GM21447 (cell line): ENCODE measurements at regions not wholly inside any gene's neighbourhood (a gene's known extent, or its start where the extent isn't known, plus 50 kb on each side); places are given as distances from the start of the nearest gene placed in this dataset.

ENCODE experiments used
- ATAC-seq: cut with Tn5 transposase; IDR thresholded peaks from one replicate; pipeline ENCODE4 v1.9.1; 2021; ENCODE audit not compliant: unreplicated experiment

- ATAC-seq: no peak
Measured at GRCh38 chr16:73846356-73846755, 450.3 kb upstream of the PSMD7 start.

GRCh38 chr16:73846007-73846330 lies 450.6 kb upstream of the PSMD7 start:
- no peak for ATAC-seq

GRCh38 chr16:73845238-73846006 lies 451.2 kb upstream of the PSMD7 start:
- ATAC-seq: no peak

GRCh38 chr16:73840728-73841127 lies 455.9 kb upstream of the PSMD7 start:
- no peak for ATAC-seq

- ATAC-seq: no peak
Measured at GRCh38 chr16:73831220-73831619, 465.4 kb upstream of the PSMD7 start.

- no peak for ATAC-seq
Measured at GRCh38 chr16:73823205-73823849, 473.3 kb upstream of the PSMD7 start.

GRCh38 chr16:73817526-73818324 lies 478.9 kb upstream of the PSMD7 start:
- ATAC-seq: no peak

- no peak for ATAC-seq
Measured at GRCh38 chr16:73813527-73813926, 483.1 kb upstream of the PSMD7 start.

- ATAC-seq: no peak
Measured at GRCh38 chr16:73804456-73804855, 492.2 kb upstream of the PSMD7 start.

- no peak for ATAC-seq
Measured at GRCh38 chr16:73798471-73798870, 498.1 kb upstream of the PSMD7 start.

GRCh38 chr16:73797115-73797514 lies 499.5 kb upstream of the PSMD7 start:
- no peak for ATAC-seq

GRCh38 chr16:73796241-73796640 lies 500.4 kb upstream of the PSMD7 start:
- no peak for ATAC-seq

GRCh38 chr16:73794994-73795393 lies 501.6 kb upstream of the PSMD7 start:
- no peak for ATAC-seq

GRCh38 chr16:73793871-73794437 lies 502.7 kb upstream of the PSMD7 start:
- ATAC-seq: no peak

GRCh38 chr16:73793260-73793659 lies 503.4 kb upstream of the PSMD7 start:
- no peak for ATAC-seq

- ATAC-seq: no peak
Measured at GRCh38 chr16:73792199-73793020, 504.2 kb upstream of the PSMD7 start.

GRCh38 chr16:73781297-73781696 lies 515.3 kb upstream of the PSMD7 start:
- no peak for ATAC-seq

GRCh38 chr16:73778887-73779286 lies 517.7 kb upstream of the PSMD7 start:
- no peak for ATAC-seq

GRCh38 chr16:73775841-73776388 lies 520.7 kb upstream of the PSMD7 start:
- no peak for ATAC-seq
